ENCODE measurements at regions not wholly inside any gene's neighbourhood (a gene's known extent, or its start where the extent isn't known, plus 50 kb on each side); places are given as distances from the start of the nearest gene placed in this dataset.

GRCh38 chr16:7834771-7835431, 502.3 kb downstream of the RBFOX1 start:
- BruUV-seq (replicated peaks) = no TSS peak
- Histone ChIP-seq H3K9ac (ENCODE audit: low read length) (no peak overlapping the region), H3K4me1 (ENCODE audit: control insufficient read depth in 1 of 2, insufficient read depth in 2 of 2, low read length in 2 of 2) (no peaks in the 10 kb centered on the region), H3K36me3 (ENCODE audit: control insufficient read depth in 1 of 2, insufficient read depth in 2 of 2, low read length in 2 of 2) (no peaks in the 10 kb centered on the region), H3K27me3 (ENCODE audit: insufficient read depth, low read length) (no peaks in the 10 kb centered on the region), H3K27ac (ENCODE audit: low read depth, low read length) (no peak overlapping the region), H3K9me3 (ENCODE audit: control insufficient read depth in 1 of 2, insufficient read depth in 1 of 2, low read depth in 1 of 2, low read length in 2 of 2) (peaks cover 6 to 28% of the 10 kb centered on the region in 2 experiments; a peak in 2 of 4 replicates), H3K79me2 (ENCODE audit: insufficient read depth, low read length) (no peaks in the 10 kb centered on the region), H3K4me2 (ENCODE audit: low read length) (no peak overlapping the region), H2AFZ (ENCODE audit: low read depth, low read length, poor library complexity, severe bottlenecking) (no peak overlapping the region), H3K9me2 (ENCODE audit: insufficient read depth) (no peaks in the 10 kb centered on the region), H4K20me1 (ENCODE audit: insufficient read depth) (no peaks in the 10 kb centered on the region), H3K4me3 (replicated peaks in 1 of 2; ENCODE audit: low read depth in 1 of 2, low read length in 2 of 2) (no peak overlapping the region)
- ChIA-PET CTCF (no interaction called here), RAD21 (ENCODE audit: low non-redundant PET in 1 of 2, low total read pairs in 2 of 2, uncharacterized antibody in 2 of 2, unreplicated experiment in 2 of 2) (no interaction called here), POLR2A (no interaction called here)
- no peak for DNase-seq (ENCODE audit: low read depth, low spot score)
- no peak for TF ChIP-seq POLR2AphosphoS5 (IDR thresholded peaks at IDR 0.05; ENCODE audit: low read depth, low read length)
- no peak for TF ChIP-seq JUND (IDR thresholded peaks at IDR 0.05)
- intact Hi-C loops (cut with micrococcal nuclease) = no loop called here
- no peak for ATAC-seq

- no peak overlapping the region for H3K9ac ChIP-seq (ENCODE audit: low read length)
- DNase-seq (ENCODE audit: low read depth, low spot score) = no peak
- no peak overlapping the region for H3K4me3 ChIP-seq (replicated peaks in 1 of 2; ENCODE audit: low read depth in 1 of 2, low read length in 2 of 2)
- ChIA-PET RAD21 (ENCODE audit: low non-redundant PET in 1 of 2, low total read pairs in 2 of 2, uncharacterized antibody in 2 of 2, unreplicated experiment in 2 of 2) (no interaction called here), POLR2A (no interaction called here), CTCF (no interaction called here)
- H3K9me2 ChIP-seq (ENCODE audit: insufficient read depth) = no peaks in the 10 kb centered on the region
- H3K27ac ChIP-seq (ENCODE audit: low read depth, low read length) = no peak overlapping the region
- H3K36me3 ChIP-seq (ENCODE audit: control insufficient read depth in 1 of 2, insufficient read depth in 2 of 2, low read length in 2 of 2) = no peaks in the 10 kb centered on the region
- ATAC-seq = no peak
- no peak for TF ChIP-seq CBX3 (IDR thresholded peaks at IDR 0.05; ENCODE audit: low read depth)
- no peak for TF ChIP-seq YY1 (IDR thresholded peaks at IDR 0.05; ENCODE audit: extremely low read depth, insufficient replicate concordance, low read depth, low read length)
- no peak for TF ChIP-seq TCF7L2 (IDR thresholded peaks at IDR 0.05; ENCODE audit: borderline replicate concordance, extremely low read depth, insufficient read depth, insufficient read length)
- TF ChIP-seq FOSL1 (IDR thresholded peaks at IDR 0.05; ENCODE audit: low read depth) = no peak
- TF ChIP-seq EZH2phosphoT487 (IDR thresholded peaks at IDR 0.05; ENCODE audit: borderline replicate concordance) = no peak
- H3K4me1 ChIP-seq (ENCODE audit: control insufficient read depth in 1 of 2, insufficient read depth in 2 of 2, low read length in 2 of 2) = no peaks in the 10 kb centered on the region
- intact Hi-C loops (cut with micrococcal nuclease) = no loop called here
- H3K9me3 ChIP-seq (ENCODE audit: control insufficient read depth in 1 of 2, insufficient read depth in 1 of 2, low read depth in 1 of 2, low read length in 2 of 2) = peaks cover 0 to 13% of the 10 kb centered on the region in 2 experiments; a peak in 2 of 4 replicates
- H3K27me3 ChIP-seq (ENCODE audit: insufficient read depth, low read length) = no peaks in the 10 kb centered on the region
- no peaks in the 10 kb centered on the region for H3K79me2 ChIP-seq (ENCODE audit: insufficient read depth, low read length)
- BruUV-seq (replicated peaks) = no TSS peak
- H3K4me2 ChIP-seq (ENCODE audit: low read length) = no peak overlapping the region
- H2AFZ ChIP-seq (ENCODE audit: low read depth, low read length, poor library complexity, severe bottlenecking) = no peak overlapping the region
- no peaks in the 10 kb centered on the region for H4K20me1 ChIP-seq (ENCODE audit: insufficient read depth)
These were observed 488.2 kb downstream of the RBFOX1 start for GRCh38 chr16:7820816-7821215.

Measured in HCT116 (cell line).